SK-N-SH treated with all-trans-retinoic acid at 6 μM for 48 hours (cell line): ENCODE measurements at regions not wholly inside any gene's neighbourhood (a gene's known extent, or its start where the extent isn't known, plus 50 kb on each side); places are given as distances from the start of the nearest gene placed in this dataset.

Source experiments
- ARNTL ChIP-seq: fragments of 450-650 bp; formaldehyde crosslinking; IDR thresholded peaks from 2 replicates; pipeline ENCODE4 v1.5.0; 2020; ENCODE audit warnings: low read depth, mild to moderate bottlenecking, moderate library complexity, borderline replicate concordance
- ISL1 ChIP-seq: fragments of 250-450 bp; sonication (Bioruptor Pico); IDR thresholded peaks from 2 replicates; pipeline ENCODE4 v2.1.2; 2022; ENCODE audit warnings: mild to moderate bottlenecking, moderate library complexity
- OSR1 ChIP-seq: fragments of 250-450 bp; sonication (Bioruptor Pico); IDR thresholded peaks from 2 replicates; pipeline ENCODE4 v1.8.0; 2022; ENCODE audit warnings: moderate library complexity, mild to moderate bottlenecking, inconsistent platforms
- RARB ChIP-seq: fragments of 250-450 bp; sonication (Bioruptor Pico); IDR thresholded peaks from 2 replicates; pipeline ENCODE4 v1.8.0; 2021; ENCODE audit warnings: mild to moderate bottlenecking, moderate library complexity
- SNAI2 ChIP-seq: fragments of 250-450 bp; sonication (Bioruptor Pico); IDR thresholded peaks from 2 replicates; pipeline ENCODE4 v1.5.0; 2020; ENCODE audit warnings: mild to moderate bottlenecking, moderate library complexity
- TOX ChIP-seq: fragments of 250-450 bp; sonication (Bioruptor Pico); IDR thresholded peaks from 2 replicates; pipeline ENCODE4 v1.8.0; 2021; ENCODE audit warnings: mild to moderate bottlenecking, moderate library complexity, borderline replicate concordance
- ZFP3 ChIP-seq: fragments of 250-450 bp; sonication (Bioruptor Pico); IDR thresholded peaks from 2 replicates; pipeline ENCODE4 v1.5.0; 2020; ENCODE audit warnings: mild to moderate bottlenecking, moderate library complexity
- ZFP30 ChIP-seq: fragments of 450-650 bp; formaldehyde crosslinking; IDR thresholded peaks from 2 replicates; pipeline ENCODE4 v1.5.0; 2022; ENCODE audit warnings: mild to moderate bottlenecking, moderate library complexity
- ZNF70 ChIP-seq: fragments of 450-650 bp; formaldehyde crosslinking; IDR thresholded peaks from 2 replicates; pipeline ENCODE4 v1.5.0; 2020; ENCODE audit warnings: mild to moderate bottlenecking, moderate library complexity
- TF ChIP-seq, protein P1 (sequence below): fragments of 250-450 bp; sonication (Bioruptor Pico); IDR thresholded peaks from 2 replicates; pipeline ENCODE4 v1.8.0; 2021; ENCODE audit warnings: low read depth, mild to moderate bottlenecking, moderate library complexity, borderline replicate concordance
- TF ChIP-seq, protein P2 (sequence below): fragments of 250-450 bp; sonication (Bioruptor Pico); IDR thresholded peaks from 2 replicates; pipeline ENCODE4 v1.8.0; 2020; ENCODE audit warnings: mild to moderate bottlenecking, moderate library complexity, borderline replicate concordance
- TF ChIP-seq, protein P3 (sequence below): fragments of 250-450 bp; sonication (Bioruptor Pico); IDR thresholded peaks from 2 replicates; pipeline ENCODE4 v1.5.0; 2020; ENCODE audit warnings: mild to moderate bottlenecking, moderate library complexity

- TF ChIP-seq, protein P1, sequence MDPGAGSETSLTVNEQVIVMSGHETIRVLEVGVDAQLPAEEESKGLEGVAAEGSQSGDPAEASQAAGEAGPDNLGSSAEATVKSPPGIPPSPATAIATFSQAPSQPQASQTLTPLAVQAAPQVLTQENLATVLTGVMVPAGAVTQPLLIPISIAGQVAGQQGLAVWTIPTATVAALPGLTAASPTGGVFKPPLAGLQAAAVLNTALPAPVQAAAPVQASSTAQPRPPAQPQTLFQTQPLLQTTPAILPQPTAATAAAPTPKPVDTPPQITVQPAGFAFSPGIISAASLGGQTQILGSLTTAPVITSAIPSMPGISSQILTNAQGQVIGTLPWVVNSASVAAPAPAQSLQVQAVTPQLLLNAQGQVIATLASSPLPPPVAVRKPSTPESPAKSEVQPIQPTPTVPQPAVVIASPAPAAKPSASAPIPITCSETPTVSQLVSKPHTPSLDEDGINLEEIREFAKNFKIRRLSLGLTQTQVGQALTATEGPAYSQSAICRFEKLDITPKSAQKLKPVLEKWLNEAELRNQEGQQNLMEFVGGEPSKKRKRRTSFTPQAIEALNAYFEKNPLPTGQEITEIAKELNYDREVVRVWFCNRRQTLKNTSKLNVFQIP, result no peak
- TF ChIP-seq ZNF70 (no peak), ISL1 (CRISPR knock-in tag) (no peak), ARNTL (no peak), OSR1 (CRISPR knock-in tag) (no peak), RARB (CRISPR knock-in tag) (no peak), TOX (CRISPR knock-in tag) (no peak), ZFP30 (CRISPR knock-in tag) (no peak), SNAI2 (CRISPR knock-in tag) (no peak), ZFP3 (no peak)
- TF ChIP-seq, protein P2, sequence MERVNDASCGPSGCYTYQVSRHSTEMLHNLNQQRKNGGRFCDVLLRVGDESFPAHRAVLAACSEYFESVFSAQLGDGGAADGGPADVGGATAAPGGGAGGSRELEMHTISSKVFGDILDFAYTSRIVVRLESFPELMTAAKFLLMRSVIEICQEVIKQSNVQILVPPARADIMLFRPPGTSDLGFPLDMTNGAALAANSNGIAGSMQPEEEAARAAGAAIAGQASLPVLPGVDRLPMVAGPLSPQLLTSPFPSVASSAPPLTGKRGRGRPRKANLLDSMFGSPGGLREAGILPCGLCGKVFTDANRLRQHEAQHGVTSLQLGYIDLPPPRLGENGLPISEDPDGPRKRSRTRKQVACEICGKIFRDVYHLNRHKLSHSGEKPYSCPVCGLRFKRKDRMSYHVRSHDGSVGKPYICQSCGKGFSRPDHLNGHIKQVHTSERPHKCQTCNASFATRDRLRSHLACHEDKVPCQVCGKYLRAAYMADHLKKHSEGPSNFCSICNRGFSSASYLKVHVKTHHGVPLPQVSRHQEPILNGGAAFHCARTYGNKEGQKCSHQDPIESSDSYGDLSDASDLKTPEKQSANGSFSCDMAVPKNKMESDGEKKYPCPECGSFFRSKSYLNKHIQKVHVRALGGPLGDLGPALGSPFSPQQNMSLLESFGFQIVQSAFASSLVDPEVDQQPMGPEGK (CRISPR knock-in tag), result no peak
- TF ChIP-seq, protein P3, sequence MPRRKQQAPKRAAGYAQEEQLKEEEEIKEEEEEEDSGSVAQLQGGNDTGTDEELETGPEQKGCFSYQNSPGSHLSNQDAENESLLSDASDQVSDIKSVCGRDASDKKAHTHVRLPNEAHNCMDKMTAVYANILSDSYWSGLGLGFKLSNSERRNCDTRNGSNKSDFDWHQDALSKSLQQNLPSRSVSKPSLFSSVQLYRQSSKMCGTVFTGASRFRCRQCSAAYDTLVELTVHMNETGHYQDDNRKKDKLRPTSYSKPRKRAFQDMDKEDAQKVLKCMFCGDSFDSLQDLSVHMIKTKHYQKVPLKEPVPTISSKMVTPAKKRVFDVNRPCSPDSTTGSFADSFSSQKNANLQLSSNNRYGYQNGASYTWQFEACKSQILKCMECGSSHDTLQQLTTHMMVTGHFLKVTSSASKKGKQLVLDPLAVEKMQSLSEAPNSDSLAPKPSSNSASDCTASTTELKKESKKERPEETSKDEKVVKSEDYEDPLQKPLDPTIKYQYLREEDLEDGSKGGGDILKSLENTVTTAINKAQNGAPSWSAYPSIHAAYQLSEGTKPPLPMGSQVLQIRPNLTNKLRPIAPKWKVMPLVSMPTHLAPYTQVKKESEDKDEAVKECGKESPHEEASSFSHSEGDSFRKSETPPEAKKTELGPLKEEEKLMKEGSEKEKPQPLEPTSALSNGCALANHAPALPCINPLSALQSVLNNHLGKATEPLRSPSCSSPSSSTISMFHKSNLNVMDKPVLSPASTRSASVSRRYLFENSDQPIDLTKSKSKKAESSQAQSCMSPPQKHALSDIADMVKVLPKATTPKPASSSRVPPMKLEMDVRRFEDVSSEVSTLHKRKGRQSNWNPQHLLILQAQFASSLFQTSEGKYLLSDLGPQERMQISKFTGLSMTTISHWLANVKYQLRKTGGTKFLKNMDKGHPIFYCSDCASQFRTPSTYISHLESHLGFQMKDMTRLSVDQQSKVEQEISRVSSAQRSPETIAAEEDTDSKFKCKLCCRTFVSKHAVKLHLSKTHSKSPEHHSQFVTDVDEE, result no peak
Observed at GRCh38 chr5:60444661-60445360, 255.2 kb downstream of the DEPDC1B start.
